GM12864 (cell line): ENCODE measurements at regions not wholly inside any gene's neighbourhood (a gene's known extent, or its start where the extent isn't known, plus 50 kb on each side); places are given as distances from the start of the nearest gene placed in this dataset.

Experiments used
- DNase-seq: peaks from one replicate; pipeline ENCODE4 v3.0.0-alpha.2; 2011; ENCODE audit warnings: low read depth
- H3K4me3 ChIP-seq: 2 replicates; pipeline ENCODE4 v1.5.1; 2011; ENCODE audit warnings: mild to moderate bottlenecking, low read depth, low read length, control low read depth
- TF ChIP-seq, protein P1 (sequence below): IDR thresholded peaks from 2 replicates; pipeline ENCODE4 v1.5.1; 2011; ENCODE audit warnings: low read depth, mild to moderate bottlenecking, moderate library complexity, low read length, control low read depth, inconsistent platforms; ENCODE audit errors: missing control alignments

DNA sequence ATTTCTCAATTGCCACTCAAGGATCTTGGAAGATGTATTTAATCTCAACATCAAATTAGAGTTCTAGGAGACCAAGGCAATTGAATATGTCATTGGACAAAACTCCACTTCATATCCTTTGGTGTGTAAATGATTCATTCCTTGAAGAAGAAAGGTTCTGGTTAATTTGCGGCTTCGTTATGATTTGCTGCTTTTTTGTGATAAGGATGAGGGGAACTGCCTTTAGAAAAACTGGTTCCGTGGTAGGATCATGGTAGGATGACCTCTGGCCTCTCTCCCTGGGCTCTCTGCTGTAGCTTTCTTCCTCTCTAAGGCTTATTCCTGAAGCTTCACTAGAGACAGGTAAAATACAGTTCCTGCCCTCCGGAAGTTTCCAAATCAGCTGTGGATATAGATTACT lies 51.5 kb upstream of the ERRFI1 start:
- TF ChIP-seq, protein P1, sequence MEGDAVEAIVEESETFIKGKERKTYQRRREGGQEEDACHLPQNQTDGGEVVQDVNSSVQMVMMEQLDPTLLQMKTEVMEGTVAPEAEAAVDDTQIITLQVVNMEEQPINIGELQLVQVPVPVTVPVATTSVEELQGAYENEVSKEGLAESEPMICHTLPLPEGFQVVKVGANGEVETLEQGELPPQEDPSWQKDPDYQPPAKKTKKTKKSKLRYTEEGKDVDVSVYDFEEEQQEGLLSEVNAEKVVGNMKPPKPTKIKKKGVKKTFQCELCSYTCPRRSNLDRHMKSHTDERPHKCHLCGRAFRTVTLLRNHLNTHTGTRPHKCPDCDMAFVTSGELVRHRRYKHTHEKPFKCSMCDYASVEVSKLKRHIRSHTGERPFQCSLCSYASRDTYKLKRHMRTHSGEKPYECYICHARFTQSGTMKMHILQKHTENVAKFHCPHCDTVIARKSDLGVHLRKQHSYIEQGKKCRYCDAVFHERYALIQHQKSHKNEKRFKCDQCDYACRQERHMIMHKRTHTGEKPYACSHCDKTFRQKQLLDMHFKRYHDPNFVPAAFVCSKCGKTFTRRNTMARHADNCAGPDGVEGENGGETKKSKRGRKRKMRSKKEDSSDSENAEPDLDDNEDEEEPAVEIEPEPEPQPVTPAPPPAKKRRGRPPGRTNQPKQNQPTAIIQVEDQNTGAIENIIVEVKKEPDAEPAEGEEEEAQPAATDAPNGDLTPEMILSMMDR: no peak
- no peak overlapping the region for H3K4me3 ChIP-seq
- no peak for DNase-seq

DNA sequence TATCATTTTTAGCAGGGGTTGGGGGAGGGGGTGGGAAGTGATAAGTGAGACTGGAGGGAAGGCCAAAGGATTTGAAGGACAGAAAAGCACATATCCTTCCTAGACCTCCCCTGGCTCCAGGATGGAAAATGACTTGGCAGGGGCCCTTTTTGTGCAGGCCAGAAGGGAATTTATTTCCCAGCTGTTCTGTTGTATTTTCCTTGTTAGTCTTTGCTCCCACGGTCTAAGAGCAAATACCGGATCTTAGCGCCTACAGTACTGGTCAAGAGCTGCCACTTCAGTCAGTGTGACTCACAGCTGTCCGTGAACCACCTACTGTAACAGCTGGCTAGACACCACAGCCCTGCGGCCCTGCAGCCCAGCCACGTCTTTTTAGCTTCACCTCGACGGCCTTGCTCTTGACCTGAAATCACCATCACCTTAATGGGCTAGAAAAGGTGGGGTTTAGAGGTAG lies 51.0 kb upstream of the ERRFI1 start:
- H3K4me3 ChIP-seq: no peak overlapping the region
- TF ChIP-seq, protein P1: no peak
- no peak for DNase-seq

DNA sequence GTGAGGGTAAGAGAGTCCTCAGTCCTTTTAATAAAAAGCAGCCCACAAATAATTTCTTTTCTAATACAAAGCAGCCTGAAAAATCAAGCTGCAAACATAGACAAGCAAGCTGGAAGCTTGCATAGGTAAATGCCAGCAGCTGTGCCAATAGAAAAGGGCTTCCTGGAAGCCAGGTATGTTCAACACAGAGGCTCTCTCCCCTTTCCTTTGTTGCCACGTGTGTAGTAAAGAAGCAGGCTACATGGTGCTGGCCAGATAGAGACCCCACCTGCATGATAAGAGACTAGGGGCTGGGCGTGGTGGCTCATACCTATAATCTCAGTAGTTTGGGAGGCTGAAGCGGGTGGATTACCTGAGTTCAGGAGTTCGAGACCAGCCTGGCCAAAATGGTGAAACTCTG lies 50.1 kb upstream of the ERRFI1 start:
- H3K4me3 ChIP-seq: no peak overlapping the region
- TF ChIP-seq, protein P1: no peak
- no peak for DNase-seq
